HEK293 (cell line): ENCODE measurements at regions not wholly inside any gene's neighbourhood (a gene's known extent, or its start where the extent isn't known, plus 50 kb on each side); places are given as distances from the start of the nearest gene placed in this dataset.

Source experiments
- EGR2 ChIP-seq: fragments of 450-650 bp; formaldehyde crosslinking; IDR thresholded peaks from 2 replicates; pipeline ENCODE4 v1.5.1; 2016; ENCODE audit warnings: low read depth, missing biosample characterization, missing genetic modification characterization
- GLI2 ChIP-seq: fragments of 450-650 bp; formaldehyde crosslinking; IDR thresholded peaks from 2 replicates; pipeline ENCODE4; 2017; ENCODE audit warnings: missing biosample characterization, missing genetic modification characterization, low read depth, borderline replicate concordance
- GLIS2 ChIP-seq: fragments of 450-650 bp; formaldehyde crosslinking; IDR thresholded peaks from 2 replicates; pipeline ENCODE4 v1.5.1; 2016; ENCODE audit warnings: missing biosample characterization, missing genetic modification characterization
- MYNN ChIP-seq: fragments of 450-650 bp; formaldehyde crosslinking; IDR thresholded peaks from 2 replicates; pipeline ENCODE4 v1.5.1; 2016; ENCODE audit warnings: missing biosample characterization, missing genetic modification characterization, borderline replicate concordance
- SP7 ChIP-seq: fragments of 450-650 bp; formaldehyde crosslinking; IDR thresholded peaks from 2 replicates; pipeline ENCODE4 v1.5.1; 2016; ENCODE audit warnings: missing biosample characterization, missing genetic modification characterization
- TCF7L2 ChIP-seq: IDR thresholded peaks from 2 replicates; pipeline ENCODE4 v1.6.1; 2011; ENCODE audit warnings: low read depth, mild to moderate bottlenecking, inconsistent platforms, low read length, moderate library complexity, borderline replicate concordance
- TRIM28 ChIP-seq: IDR thresholded peaks from 2 replicates; pipeline ENCODE4 v1.6.1; 2011; ENCODE audit warnings: low read length, control low read depth, borderline replicate concordance
- YY2 ChIP-seq: fragments of 450-650 bp; formaldehyde crosslinking; IDR thresholded peaks from 2 replicates; pipeline ENCODE4 v1.5.1; 2016; ENCODE audit warnings: missing biosample characterization, missing genetic modification characterization
- ZBTB48 ChIP-seq: fragments of 450-650 bp; formaldehyde crosslinking; IDR thresholded peaks from 2 replicates; pipeline ENCODE4 v1.5.1; 2016; ENCODE audit warnings: missing biosample characterization, missing genetic modification characterization
- ZBTB7A ChIP-seq: fragments of 450-650 bp; formaldehyde crosslinking; IDR thresholded peaks from 2 replicates; pipeline ENCODE4 v1.5.1; 2016; ENCODE audit warnings: low read depth, missing biosample characterization, missing genetic modification characterization
- ZBTB8A ChIP-seq: fragments of 450-650 bp; formaldehyde crosslinking; IDR thresholded peaks from 2 replicates; pipeline ENCODE4 v1.5.1; 2016; ENCODE audit warnings: missing biosample characterization, missing genetic modification characterization
- ZIC2 ChIP-seq: fragments of 450-650 bp; formaldehyde crosslinking; IDR thresholded peaks from 2 replicates; pipeline ENCODE4 v1.5.1; 2016; ENCODE audit warnings: missing biosample characterization, missing genetic modification characterization
- ZNF138 ChIP-seq: fragments of 450-650 bp; formaldehyde crosslinking; IDR thresholded peaks from 2 replicates; pipeline ENCODE4 v1.5.1; 2016; ENCODE audit warnings: missing biosample characterization, missing genetic modification characterization, borderline replicate concordance
- ZNF146 ChIP-seq: fragments of 450-650 bp; formaldehyde crosslinking; IDR thresholded peaks from 2 replicates; pipeline ENCODE4 v1.5.1; 2016; ENCODE audit warnings: missing biosample characterization, missing genetic modification characterization
- ZNF16 ChIP-seq: fragments of 450-650 bp; formaldehyde crosslinking; IDR thresholded peaks from 2 replicates; pipeline ENCODE4 v1.5.1; 2016; ENCODE audit warnings: low read depth, missing biosample characterization, missing genetic modification characterization
- ZNF184 ChIP-seq: fragments of 450-650 bp; IDR thresholded peaks from 2 replicates; pipeline ENCODE4 v1.5.1; 2018; ENCODE audit warnings: missing biosample characterization, mild to moderate bottlenecking, missing genetic modification characterization
- ZNF214 ChIP-seq: fragments of 450-650 bp; formaldehyde crosslinking; IDR thresholded peaks from 2 replicates; pipeline ENCODE4 v1.5.1; 2017; ENCODE audit warnings: missing biosample characterization, mild to moderate bottlenecking, missing genetic modification characterization, borderline replicate concordance
- ZNF48 ChIP-seq: fragments of 450-650 bp; formaldehyde crosslinking; IDR thresholded peaks from 2 replicates; pipeline ENCODE4 v1.5.1; 2016; ENCODE audit warnings: missing biosample characterization, missing genetic modification characterization
- ZNF670 ChIP-seq: fragments of 450-650 bp; formaldehyde crosslinking; IDR thresholded peaks from 2 replicates; pipeline ENCODE4 v1.5.1; 2016; ENCODE audit warnings: missing biosample characterization, missing genetic modification characterization, low read depth
- ZNF776 ChIP-seq: fragments of 450-650 bp; formaldehyde crosslinking; IDR thresholded peaks from 2 replicates; pipeline ENCODE4 v1.5.0; 2017; ENCODE audit warnings: missing biosample characterization, missing genetic modification characterization, borderline replicate concordance
- TF ChIP-seq, protein P1 (sequence below): fragments of 450-650 bp; formaldehyde crosslinking; IDR thresholded peaks from 2 replicates; pipeline ENCODE4 v1.5.1; 2017; ENCODE audit warnings: missing biosample characterization, missing genetic modification characterization
- TF ChIP-seq, protein P2 (sequence below): fragments of 450-650 bp; formaldehyde crosslinking; IDR thresholded peaks from 2 replicates; pipeline ENCODE4 v1.5.1; 2016; ENCODE audit warnings: missing biosample characterization, missing genetic modification characterization
- TF ChIP-seq, protein P3 (sequence below): fragments of 450-650 bp; formaldehyde crosslinking; IDR thresholded peaks from 2 replicates; pipeline ENCODE4 v1.5.1; 2016; ENCODE audit warnings: missing biosample characterization, missing genetic modification characterization, low read depth
- TF ChIP-seq, protein P4 (sequence below): IDR thresholded peaks from 2 replicates; pipeline ENCODE4 v1.6.1; 2011; ENCODE audit warnings: mild to moderate bottlenecking, low read depth, low read length, borderline replicate concordance
- TF ChIP-seq, protein P5 (sequence below): fragments of 450-650 bp; formaldehyde crosslinking; IDR thresholded peaks from 2 replicates; pipeline ENCODE4 v1.5.1; 2016; ENCODE audit warnings: missing biosample characterization, missing genetic modification characterization
- TF ChIP-seq, protein P6 (sequence below): fragments of 450-650 bp; formaldehyde crosslinking; IDR thresholded peaks from 2 replicates; pipeline ENCODE4 v1.5.1; 2016; ENCODE audit warnings: missing biosample characterization, missing genetic modification characterization
- TF ChIP-seq, protein P7 (sequence below): fragments of 450-650 bp; formaldehyde crosslinking; IDR thresholded peaks from 2 replicates; pipeline ENCODE4 v1.5.1; 2017; ENCODE audit warnings: missing biosample characterization, missing genetic modification characterization

DNA sequence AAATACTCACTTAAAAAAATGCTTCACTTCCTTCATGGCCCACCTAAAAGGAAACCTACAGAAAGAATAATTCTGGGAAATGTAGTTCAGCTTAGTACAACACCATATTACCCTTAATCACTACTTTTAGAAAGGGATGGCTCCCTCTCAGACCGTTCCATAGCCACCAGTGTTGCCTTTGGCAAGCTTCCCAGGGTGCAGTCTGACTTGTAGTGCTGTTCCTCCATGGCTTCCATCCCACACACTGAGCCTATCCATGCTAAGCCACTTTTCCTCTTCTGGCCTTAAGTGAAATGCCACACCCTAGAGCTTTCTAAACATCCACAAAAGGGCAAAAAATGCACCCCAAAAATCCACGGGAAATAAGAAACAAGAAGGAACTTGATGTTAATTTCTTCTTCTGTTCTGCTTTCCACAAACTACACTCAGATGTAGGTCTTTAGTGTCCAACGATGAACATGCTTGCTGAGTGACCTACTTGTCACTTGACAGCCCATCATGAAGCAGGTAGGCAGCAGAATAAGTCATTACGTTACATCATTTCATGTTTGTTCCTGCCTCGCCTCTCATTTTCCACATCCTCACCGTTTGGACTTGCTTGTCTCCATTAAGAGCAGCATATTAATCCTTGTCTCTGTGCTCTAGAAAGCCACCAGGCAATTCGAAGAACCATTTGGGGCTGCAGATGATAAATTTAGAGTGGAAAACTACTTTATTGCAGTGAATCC is 391.1 kb upstream of the GRAMD2B start (continued):
- TF ChIP-seq, protein P1, sequence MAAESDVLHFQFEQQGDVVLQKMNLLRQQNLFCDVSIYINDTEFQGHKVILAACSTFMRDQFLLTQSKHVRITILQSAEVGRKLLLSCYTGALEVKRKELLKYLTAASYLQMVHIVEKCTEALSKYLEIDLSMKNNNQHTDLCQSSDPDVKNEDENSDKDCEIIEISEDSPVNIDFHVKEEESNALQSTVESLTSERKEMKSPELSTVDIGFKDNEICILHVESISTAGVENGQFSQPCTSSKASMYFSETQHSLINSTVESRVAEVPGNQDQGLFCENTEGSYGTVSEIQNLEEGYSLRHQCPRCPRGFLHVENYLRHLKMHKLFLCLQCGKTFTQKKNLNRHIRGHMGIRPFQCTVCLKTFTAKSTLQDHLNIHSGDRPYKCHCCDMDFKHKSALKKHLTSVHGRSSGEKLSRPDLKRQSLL: no peak
- TF ChIP-seq YY2 (tag by site-specific recombination): no peak
- 0 out of 2 replicates have a peak, but pooled peaks have one; percentile 43 for TF ChIP-seq TRIM28
- peak; percentile 55 for TF ChIP-seq SP7 (tag by site-specific recombination)
- TF ChIP-seq ZIC2 (tag by site-specific recombination): no peak
- no peak for TF ChIP-seq ZBTB7A (tag by site-specific recombination)
- TF ChIP-seq ZNF670 (tag by site-specific recombination): no peak
- no peak for TF ChIP-seq GLI2 (tag by site-specific recombination)
- TF ChIP-seq, protein P2, sequence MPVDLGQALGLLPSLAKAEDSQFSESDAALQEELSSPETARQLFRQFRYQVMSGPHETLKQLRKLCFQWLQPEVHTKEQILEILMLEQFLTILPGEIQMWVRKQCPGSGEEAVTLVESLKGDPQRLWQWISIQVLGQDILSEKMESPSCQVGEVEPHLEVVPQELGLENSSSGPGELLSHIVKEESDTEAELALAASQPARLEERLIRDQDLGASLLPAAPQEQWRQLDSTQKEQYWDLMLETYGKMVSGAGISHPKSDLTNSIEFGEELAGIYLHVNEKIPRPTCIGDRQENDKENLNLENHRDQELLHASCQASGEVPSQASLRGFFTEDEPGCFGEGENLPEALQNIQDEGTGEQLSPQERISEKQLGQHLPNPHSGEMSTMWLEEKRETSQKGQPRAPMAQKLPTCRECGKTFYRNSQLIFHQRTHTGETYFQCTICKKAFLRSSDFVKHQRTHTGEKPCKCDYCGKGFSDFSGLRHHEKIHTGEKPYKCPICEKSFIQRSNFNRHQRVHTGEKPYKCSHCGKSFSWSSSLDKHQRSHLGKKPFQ (tag by site-specific recombination): no peak
- no peak for TF ChIP-seq ZNF138 (tag by site-specific recombination)
- no peak for TF ChIP-seq ZNF184
- no peak for TF ChIP-seq TCF7L2
- TF ChIP-seq, protein P3, sequence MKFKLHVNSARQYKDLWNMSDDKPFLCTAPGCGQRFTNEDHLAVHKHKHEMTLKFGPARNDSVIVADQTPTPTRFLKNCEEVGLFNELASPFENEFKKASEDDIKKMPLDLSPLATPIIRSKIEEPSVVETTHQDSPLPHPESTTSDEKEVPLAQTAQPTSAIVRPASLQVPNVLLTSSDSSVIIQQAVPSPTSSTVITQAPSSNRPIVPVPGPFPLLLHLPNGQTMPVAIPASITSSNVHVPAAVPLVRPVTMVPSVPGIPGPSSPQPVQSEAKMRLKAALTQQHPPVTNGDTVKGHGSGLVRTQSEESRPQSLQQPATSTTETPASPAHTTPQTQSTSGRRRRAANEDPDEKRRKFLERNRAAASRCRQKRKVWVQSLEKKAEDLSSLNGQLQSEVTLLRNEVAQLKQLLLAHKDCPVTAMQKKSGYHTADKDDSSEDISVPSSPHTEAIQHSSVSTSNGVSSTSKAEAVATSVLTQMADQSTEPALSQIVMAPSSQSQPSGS: no peak
- TF ChIP-seq, protein P4, sequence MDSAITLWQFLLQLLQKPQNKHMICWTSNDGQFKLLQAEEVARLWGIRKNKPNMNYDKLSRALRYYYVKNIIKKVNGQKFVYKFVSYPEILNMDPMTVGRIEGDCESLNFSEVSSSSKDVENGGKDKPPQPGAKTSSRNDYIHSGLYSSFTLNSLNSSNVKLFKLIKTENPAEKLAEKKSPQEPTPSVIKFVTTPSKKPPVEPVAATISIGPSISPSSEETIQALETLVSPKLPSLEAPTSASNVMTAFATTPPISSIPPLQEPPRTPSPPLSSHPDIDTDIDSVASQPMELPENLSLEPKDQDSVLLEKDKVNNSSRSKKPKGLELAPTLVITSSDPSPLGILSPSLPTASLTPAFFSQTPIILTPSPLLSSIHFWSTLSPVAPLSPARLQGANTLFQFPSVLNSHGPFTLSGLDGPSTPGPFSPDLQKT: no peak
- no peak for TF ChIP-seq ZNF214 (tag by site-specific recombination)
- no peak for TF ChIP-seq ZNF48 (tag by site-specific recombination)
- TF ChIP-seq, protein P5, sequence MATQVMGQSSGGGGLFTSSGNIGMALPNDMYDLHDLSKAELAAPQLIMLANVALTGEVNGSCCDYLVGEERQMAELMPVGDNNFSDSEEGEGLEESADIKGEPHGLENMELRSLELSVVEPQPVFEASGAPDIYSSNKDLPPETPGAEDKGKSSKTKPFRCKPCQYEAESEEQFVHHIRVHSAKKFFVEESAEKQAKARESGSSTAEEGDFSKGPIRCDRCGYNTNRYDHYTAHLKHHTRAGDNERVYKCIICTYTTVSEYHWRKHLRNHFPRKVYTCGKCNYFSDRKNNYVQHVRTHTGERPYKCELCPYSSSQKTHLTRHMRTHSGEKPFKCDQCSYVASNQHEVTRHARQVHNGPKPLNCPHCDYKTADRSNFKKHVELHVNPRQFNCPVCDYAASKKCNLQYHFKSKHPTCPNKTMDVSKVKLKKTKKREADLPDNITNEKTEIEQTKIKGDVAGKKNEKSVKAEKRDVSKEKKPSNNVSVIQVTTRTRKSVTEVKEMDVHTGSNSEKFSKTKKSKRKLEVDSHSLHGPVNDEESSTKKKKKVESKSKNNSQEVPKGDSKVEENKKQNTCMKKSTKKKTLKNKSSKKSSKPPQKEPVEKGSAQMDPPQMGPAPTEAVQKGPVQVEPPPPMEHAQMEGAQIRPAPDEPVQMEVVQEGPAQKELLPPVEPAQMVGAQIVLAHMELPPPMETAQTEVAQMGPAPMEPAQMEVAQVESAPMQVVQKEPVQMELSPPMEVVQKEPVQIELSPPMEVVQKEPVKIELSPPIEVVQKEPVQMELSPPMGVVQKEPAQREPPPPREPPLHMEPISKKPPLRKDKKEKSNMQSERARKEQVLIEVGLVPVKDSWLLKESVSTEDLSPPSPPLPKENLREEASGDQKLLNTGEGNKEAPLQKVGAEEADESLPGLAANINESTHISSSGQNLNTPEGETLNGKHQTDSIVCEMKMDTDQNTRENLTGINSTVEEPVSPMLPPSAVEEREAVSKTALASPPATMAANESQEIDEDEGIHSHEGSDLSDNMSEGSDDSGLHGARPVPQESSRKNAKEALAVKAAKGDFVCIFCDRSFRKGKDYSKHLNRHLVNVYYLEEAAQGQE: 0 out of 2 replicates have a peak, but pooled peaks have one; percentile 19
- TF ChIP-seq ZBTB8A (tag by site-specific recombination): no peak
- no peak for TF ChIP-seq ZNF776 (tag by site-specific recombination)
- TF ChIP-seq MYNN: no peak
- no peak for TF ChIP-seq GLIS2 (tag by site-specific recombination)
- TF ChIP-seq, protein P6, sequence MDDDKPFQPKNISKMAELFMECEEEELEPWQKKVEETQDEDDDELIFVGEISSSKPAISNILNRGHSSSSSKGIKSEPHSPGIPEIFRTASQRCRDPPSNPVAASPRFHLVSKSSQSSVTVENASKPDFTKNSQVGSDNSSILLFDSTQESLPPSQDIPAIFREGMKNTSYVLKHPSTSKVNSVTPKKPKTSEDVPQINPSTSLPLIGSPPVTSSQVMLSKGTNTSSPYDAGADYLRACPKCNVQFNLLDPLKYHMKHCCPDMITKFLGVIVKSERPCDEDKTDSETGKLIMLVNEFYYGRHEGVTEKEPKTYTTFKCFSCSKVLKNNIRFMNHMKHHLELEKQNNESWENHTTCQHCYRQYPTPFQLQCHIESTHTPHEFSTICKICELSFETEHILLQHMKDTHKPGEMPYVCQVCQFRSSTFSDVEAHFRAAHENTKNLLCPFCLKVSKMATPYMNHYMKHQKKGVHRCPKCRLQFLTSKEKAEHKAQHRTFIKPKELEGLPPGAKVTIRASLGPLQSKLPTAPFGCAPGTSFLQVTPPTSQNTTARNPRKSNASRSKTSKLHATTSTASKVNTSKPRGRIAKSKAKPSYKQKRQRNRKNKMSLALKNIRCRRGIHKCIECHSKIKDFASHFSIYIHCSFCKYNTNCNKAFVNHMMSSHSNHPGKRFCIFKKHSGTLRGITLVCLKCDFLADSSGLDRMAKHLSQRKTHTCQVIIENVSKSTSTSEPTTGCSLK: no peak
- TF ChIP-seq, protein P7, sequence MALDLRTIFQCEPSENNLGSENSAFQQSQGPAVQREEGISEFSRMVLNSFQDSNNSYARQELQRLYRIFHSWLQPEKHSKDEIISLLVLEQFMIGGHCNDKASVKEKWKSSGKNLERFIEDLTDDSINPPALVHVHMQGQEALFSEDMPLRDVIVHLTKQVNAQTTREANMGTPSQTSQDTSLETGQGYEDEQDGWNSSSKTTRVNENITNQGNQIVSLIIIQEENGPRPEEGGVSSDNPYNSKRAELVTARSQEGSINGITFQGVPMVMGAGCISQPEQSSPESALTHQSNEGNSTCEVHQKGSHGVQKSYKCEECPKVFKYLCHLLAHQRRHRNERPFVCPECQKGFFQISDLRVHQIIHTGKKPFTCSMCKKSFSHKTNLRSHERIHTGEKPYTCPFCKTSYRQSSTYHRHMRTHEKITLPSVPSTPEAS (tag by site-specific recombination): no peak
- TF ChIP-seq ZNF16 (tag by site-specific recombination): no peak
- peak; percentile 68 for TF ChIP-seq ZBTB48 (tag by site-specific recombination)
- TF ChIP-seq EGR2 (tag by site-specific recombination): 0 out of 2 replicates have a peak, but pooled peaks have one; percentile 8
- no peak for TF ChIP-seq ZNF146 (tag by site-specific recombination)
